ENCODE measurements at regions not wholly inside any gene's neighbourhood (a gene's known extent, or its start where the extent isn't known, plus 50 kb on each side); places are given as distances from the start of the nearest gene placed in this dataset.

DNA sequence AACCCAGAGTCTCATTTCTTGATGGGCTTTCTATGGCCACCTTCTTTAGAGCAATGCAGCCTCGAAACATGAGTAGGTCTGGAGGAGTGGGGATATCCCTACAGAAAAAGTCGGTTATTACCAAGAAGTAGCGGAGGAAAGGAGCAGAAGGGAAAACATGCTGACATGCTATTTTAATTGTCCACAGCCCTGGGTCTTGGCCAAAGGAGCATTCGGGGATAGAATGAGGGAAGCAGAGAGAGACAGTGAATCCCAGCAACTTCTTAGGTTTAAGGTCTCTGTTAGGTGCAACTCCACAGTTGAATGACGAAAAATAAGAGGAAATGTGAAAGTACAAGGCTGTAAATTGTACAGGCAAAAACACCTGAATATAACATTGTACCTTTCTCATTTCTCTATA lies 506.7 kb upstream of the CDH18 start:
- TF ChIP-seq, protein P1, sequence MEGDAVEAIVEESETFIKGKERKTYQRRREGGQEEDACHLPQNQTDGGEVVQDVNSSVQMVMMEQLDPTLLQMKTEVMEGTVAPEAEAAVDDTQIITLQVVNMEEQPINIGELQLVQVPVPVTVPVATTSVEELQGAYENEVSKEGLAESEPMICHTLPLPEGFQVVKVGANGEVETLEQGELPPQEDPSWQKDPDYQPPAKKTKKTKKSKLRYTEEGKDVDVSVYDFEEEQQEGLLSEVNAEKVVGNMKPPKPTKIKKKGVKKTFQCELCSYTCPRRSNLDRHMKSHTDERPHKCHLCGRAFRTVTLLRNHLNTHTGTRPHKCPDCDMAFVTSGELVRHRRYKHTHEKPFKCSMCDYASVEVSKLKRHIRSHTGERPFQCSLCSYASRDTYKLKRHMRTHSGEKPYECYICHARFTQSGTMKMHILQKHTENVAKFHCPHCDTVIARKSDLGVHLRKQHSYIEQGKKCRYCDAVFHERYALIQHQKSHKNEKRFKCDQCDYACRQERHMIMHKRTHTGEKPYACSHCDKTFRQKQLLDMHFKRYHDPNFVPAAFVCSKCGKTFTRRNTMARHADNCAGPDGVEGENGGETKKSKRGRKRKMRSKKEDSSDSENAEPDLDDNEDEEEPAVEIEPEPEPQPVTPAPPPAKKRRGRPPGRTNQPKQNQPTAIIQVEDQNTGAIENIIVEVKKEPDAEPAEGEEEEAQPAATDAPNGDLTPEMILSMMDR (IDR thresholded peaks at IDR 0.05; ENCODE audit: extremely low read depth in 1 of 2, insufficient read depth in 1 of 2, low read depth in 1 of 2, low read length in 2 of 2): no peak
- TF ChIP-seq POLR2AphosphoS5 (IDR thresholded peaks at IDR 0.05; ENCODE audit: insufficient read depth, low read depth, low read length) (no peak), POLR2A (IDR thresholded peaks at IDR 0.05; ENCODE audit: low read depth, low read length) (no peak), EZH2 (IDR thresholded peaks at IDR 0.05; ENCODE audit: borderline replicate concordance, low read depth, low read length, severe bottlenecking) (no peak), FOS (IDR thresholded peaks at IDR 0.05; ENCODE audit: borderline replicate concordance, insufficient read depth, low read length) (no peak), MYC (IDR thresholded peaks at IDR 0.05; ENCODE audit: low read depth, low read length) (no peak), GATA2 (IDR thresholded peaks at IDR 0.05; ENCODE audit: insufficient read depth, insufficient read length, low read depth, low read length) (no peak), JUN (IDR thresholded peaks at IDR 0.05; ENCODE audit: borderline replicate concordance, insufficient read depth, insufficient read length, low read depth) (no peak)
- TF ChIP-seq, protein P2, sequence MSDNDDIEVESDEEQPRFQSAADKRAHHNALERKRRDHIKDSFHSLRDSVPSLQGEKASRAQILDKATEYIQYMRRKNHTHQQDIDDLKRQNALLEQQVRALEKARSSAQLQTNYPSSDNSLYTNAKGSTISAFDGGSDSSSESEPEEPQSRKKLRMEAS (IDR thresholded peaks at IDR 0.05; ENCODE audit: insufficient read depth, insufficient read length): no peak

Measured in endothelial cell of umbilical vein (primary cell).